GM13976 (cell line): ENCODE measurements at regions not wholly inside any gene's neighbourhood (a gene's known extent, or its start where the extent isn't known, plus 50 kb on each side); places are given as distances from the start of the nearest gene placed in this dataset.

Source experiments
- DNase-seq: peaks from one replicate; pipeline ENCODE4 v3.0.0; 2012; ENCODE audit warnings: low spot score
- CTCF ChIP-seq: IDR thresholded peaks from 2 replicates; pipeline ENCODE4 v1.5.1; 2012; ENCODE audit warnings: borderline replicate concordance, mild to moderate bottlenecking; ENCODE audit not compliant: insufficient read depth; ENCODE audit errors: extremely low read depth, missing control alignments, control extremely low read depth
- in situ Hi-C: fragments of 300-500 bp; cut with MboI; formaldehyde crosslinking; loops from one replicate; pipeline ENCODE4 v1.12.0; 2022; ENCODE audit warnings: low sequenced_read_pairs, mixed read lengths, inconsistent platforms; ENCODE audit not compliant: unreplicated experiment

GRCh38 chr9:7226007-7226640 lies 468.4 kb downstream of the KDM4C start:
- no peak for TF ChIP-seq CTCF
- in situ Hi-C loops = loop anchor here (10.0 to 25.0 kb wide), 2 partner anchors 59 to 311 kb away; no protein-coding TSS in a partner anchor
- no peak for DNase-seq
